ENCODE measurements at regions not wholly inside any gene's neighbourhood (a gene's known extent, or its start where the extent isn't known, plus 50 kb on each side); places are given as distances from the start of the nearest gene placed in this dataset.

DNA sequence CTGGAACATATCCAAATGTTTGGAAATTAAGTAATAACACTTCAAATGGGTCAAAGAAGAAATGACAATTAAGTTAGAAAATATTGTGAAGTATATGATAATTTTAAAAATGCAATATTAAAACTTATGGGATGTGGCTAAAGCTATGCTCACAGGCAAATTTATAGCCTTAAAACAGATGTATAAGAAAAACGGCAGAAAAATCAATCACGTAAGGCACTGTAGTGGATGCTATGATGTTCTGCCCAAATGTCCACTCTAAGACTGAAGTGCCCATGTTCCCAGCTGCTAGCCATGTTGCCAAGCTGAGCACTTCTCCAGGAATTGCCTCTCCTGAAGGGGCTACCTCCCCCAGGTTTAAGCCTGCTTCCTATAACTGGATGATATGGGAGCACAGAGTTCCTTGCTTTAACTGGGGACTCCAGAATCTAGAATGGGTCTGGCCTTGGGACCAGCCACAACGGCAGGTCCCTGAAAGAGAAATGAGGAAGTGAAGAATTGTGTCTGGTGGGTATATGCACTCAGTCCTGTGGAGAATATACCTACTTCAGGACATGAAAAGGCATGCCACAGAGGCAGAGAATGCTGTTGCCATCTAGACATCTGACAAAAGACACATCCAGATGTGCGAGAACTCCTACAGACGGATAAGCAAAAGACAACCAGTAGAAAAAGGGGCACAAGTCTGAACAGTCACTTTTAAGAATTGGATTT is 78.2 kb upstream of the RXRA start:
- H3K4me1 ChIP-seq (replicated peaks in 1 of 2; ENCODE audit: control insufficient read depth in 2 of 2, insufficient read depth in 2 of 2, low read length in 2 of 2): no peaks in the 10 kb centered on the region
- ChIA-PET POLR2A (interaction anchor here (0.7 to 1.9 kb wide), 2 partner anchors 8 to 30 kb away, joined by 3 to 5 read pairs; no protein-coding TSS in a partner anchor), CTCF (ENCODE audit: low intra/inter-chr PET ratio) (interaction anchor here (0.6 kb wide), 2 partner anchors 33 to 141 kb away, joined by 3 to 4 read pairs; no protein-coding TSS in a partner anchor)
- no peak overlapping the region for H3K4me3 ChIP-seq
- no peak overlapping the region for H3K9ac ChIP-seq (ENCODE audit: insufficient read depth in 1 of 2, low read depth in 2 of 2, low read length in 2 of 2)
- H3K9me1 ChIP-seq (ENCODE audit: control insufficient read depth, insufficient read depth, low read length): no peaks in the 10 kb centered on the region
- no peak overlapping the region for H3K27ac ChIP-seq (ENCODE audit: extremely low read depth, low read depth, low read length)
- no peaks in the 10 kb centered on the region for H3K9me3 ChIP-seq (replicated peaks; ENCODE audit: control insufficient read depth, insufficient read depth, low read depth, low read length)
- H4K20me1 ChIP-seq (replicated peaks; ENCODE audit: control insufficient read depth, insufficient read depth, low read length): no peaks in the 10 kb centered on the region; the same call in 1 of the 2 replicates
- WGBS (ENCODE audit: insufficient coverage, low coverage, missing lambda C conversion rate): 4% methylated on average over 4 of the region's 5 CpGs
- peaks cover 24 to 64% of the 10 kb centered on the region in 2 experiments for H3K27me3 ChIP-seq (ENCODE audit: control insufficient read depth in 2 of 2, insufficient read depth in 2 of 2, low read length in 2 of 2)
- BruUV-seq (replicated peaks): no TSS peak
- TF ChIP-seq, protein P1, sequence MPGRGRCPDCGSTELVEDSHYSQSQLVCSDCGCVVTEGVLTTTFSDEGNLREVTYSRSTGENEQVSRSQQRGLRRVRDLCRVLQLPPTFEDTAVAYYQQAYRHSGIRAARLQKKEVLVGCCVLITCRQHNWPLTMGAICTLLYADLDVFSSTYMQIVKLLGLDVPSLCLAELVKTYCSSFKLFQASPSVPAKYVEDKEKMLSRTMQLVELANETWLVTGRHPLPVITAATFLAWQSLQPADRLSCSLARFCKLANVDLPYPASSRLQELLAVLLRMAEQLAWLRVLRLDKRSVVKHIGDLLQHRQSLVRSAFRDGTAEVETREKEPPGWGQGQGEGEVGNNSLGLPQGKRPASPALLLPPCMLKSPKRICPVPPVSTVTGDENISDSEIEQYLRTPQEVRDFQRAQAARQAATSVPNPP (IDR thresholded peaks at IDR 0.05; ENCODE audit: borderline replicate concordance, insufficient read depth, insufficient read length): no peak
- TF ChIP-seq GATAD2A (IDR thresholded peaks at IDR 0.05) (no peak), SPI1 (IDR thresholded peaks at IDR 0.05; ENCODE audit: borderline replicate concordance, low read depth, low read length) (peak; percentile 79; the same call in 1 of the 2 replicates), ESRRA (IDR thresholded peaks at IDR 0.05; ENCODE audit: borderline replicate concordance, low read depth) (no peak), POLR2A (conservative IDR thresholded peaks at IDR 0.05) (no peak), TRIM28 (IDR thresholded peaks at IDR 0.05) (no peak), NELFE (IDR thresholded peaks at IDR 0.05; ENCODE audit: insufficient read depth, insufficient read length) (no peak)
- ATAC-seq (no peak), DNase-seq (ENCODE audit: extremely low read depth in 1 of 4, low spot score in 3 of 4) (no peak), FAIRE-seq (no peak)
- no peak overlapping the region for H2AFZ ChIP-seq (ENCODE audit: low read depth, low read length)
- H3K79me2 ChIP-seq (ENCODE audit: control insufficient read depth, insufficient read depth, low read length): no peaks in the 10 kb centered on the region
- H3K4me2 ChIP-seq (ENCODE audit: insufficient read depth, low read length): no peak overlapping the region
- intact Hi-C loops (cut with micrococcal nuclease): no loop called here
- in situ Hi-C loops (cut with MboI): no loop called here
- no peaks in the 10 kb centered on the region for H3K36me3 ChIP-seq (ENCODE audit: control insufficient read depth, insufficient read depth, low read length)
